ENCODE measurements at regions not wholly inside any gene's neighbourhood (a gene's known extent, or its start where the extent isn't known, plus 50 kb on each side); places are given as distances from the start of the nearest gene placed in this dataset.
A peak's percentile ranks its signal among the peaks of the same experiment; 100 is the strongest.

GRCh38 chr5:123813937-123814624, 302.1 kb downstream of the CSNK1G3 start (continued):
- TF ChIP-seq ZNF423 (tag by site-specific recombination; IDR thresholded peaks at IDR 0.05) (no peak), ZNF280C (tag by site-specific recombination; IDR thresholded peaks at IDR 0.05) (no peak), ZNF623 (tag by site-specific recombination; IDR thresholded peaks at IDR 0.05) (peak; percentile 28; the same call in 1 of the 2 replicates), ZBTB20 (tag by site-specific recombination; IDR thresholded peaks at IDR 0.05) (peak; percentile 96), MZF1 (tag by site-specific recombination; IDR thresholded peaks at IDR 0.05; ENCODE audit: borderline replicate concordance) (peak; percentile 72; the same call in 1 of the 2 replicates), PRDM4 (tag by site-specific recombination; IDR thresholded peaks at IDR 0.05) (peak; percentile 82), ZNF629 (tag by site-specific recombination; IDR thresholded peaks at IDR 0.05) (peak; percentile 98), ZNF398 (tag by site-specific recombination; IDR thresholded peaks at IDR 0.05) (peak; percentile 92), PRDM1 (tag by site-specific recombination; IDR thresholded peaks at IDR 0.05) (peak; percentile 70), ZNF529 (tag by site-specific recombination; IDR thresholded peaks at IDR 0.05; ENCODE audit: insufficient replicate concordance) (no peak), ZNF514 (tag by site-specific recombination; IDR thresholded peaks at IDR 0.05) (no peak), ZNF221 (tag by site-specific recombination; IDR thresholded peaks at IDR 0.05; ENCODE audit: borderline replicate concordance) (no peak), ZSCAN30 (tag by site-specific recombination; IDR thresholded peaks at IDR 0.05) (peak; percentile 83), ZNF324 (tag by site-specific recombination; IDR thresholded peaks at IDR 0.05) (peak; percentile 86), ZNF660 (tag by site-specific recombination; IDR thresholded peaks at IDR 0.05) (peak; percentile 34), ZNF16 (tag by site-specific recombination; IDR thresholded peaks at IDR 0.05; ENCODE audit: low read depth) (no peak), INSM2 (tag by site-specific recombination; IDR thresholded peaks at IDR 0.05) (peak; percentile 98), PBX3 (CRISPR knock-in tag; IDR thresholded peaks at IDR 0.05) (no peak), ZNF513 (tag by site-specific recombination; IDR thresholded peaks at IDR 0.05) (peak; percentile 52; the same call in 1 of the 2 replicates), ZSCAN5A (tag by site-specific recombination; IDR thresholded peaks at IDR 0.05) (no peak), ZBTB7A (tag by site-specific recombination; IDR thresholded peaks at IDR 0.05; ENCODE audit: low read depth) (no peak), ZNF394 (tag by site-specific recombination; IDR thresholded peaks at IDR 0.05; ENCODE audit: borderline replicate concordance) (peak; percentile 87)

Measured in HEK293 (cell line).